OCI-LY3 (cell line): ENCODE measurements at regions not wholly inside any gene's neighbourhood (a gene's known extent, or its start where the extent isn't known, plus 50 kb on each side); places are given as distances from the start of the nearest gene placed in this dataset.

Experiments used
- EZH2phosphoT487 ChIP-seq: fragments of 200-600 bp; shearing (Covaris generic); IDR thresholded peaks from 2 replicates; pipeline ENCODE4 v1.6.1; 2018; ENCODE audit warnings: antibody characterized with exemption, mixed run types, low read depth
- TF ChIP-seq, protein P1 (sequence below): fragments of 200-600, 300-600 bp; sonication (generic); IDR thresholded peaks from 2 replicates; pipeline ENCODE4 v1.5.1; 2014; ENCODE audit warnings: antibody characterized with exemption, low read length, low read depth

- TF ChIP-seq, protein P1, sequence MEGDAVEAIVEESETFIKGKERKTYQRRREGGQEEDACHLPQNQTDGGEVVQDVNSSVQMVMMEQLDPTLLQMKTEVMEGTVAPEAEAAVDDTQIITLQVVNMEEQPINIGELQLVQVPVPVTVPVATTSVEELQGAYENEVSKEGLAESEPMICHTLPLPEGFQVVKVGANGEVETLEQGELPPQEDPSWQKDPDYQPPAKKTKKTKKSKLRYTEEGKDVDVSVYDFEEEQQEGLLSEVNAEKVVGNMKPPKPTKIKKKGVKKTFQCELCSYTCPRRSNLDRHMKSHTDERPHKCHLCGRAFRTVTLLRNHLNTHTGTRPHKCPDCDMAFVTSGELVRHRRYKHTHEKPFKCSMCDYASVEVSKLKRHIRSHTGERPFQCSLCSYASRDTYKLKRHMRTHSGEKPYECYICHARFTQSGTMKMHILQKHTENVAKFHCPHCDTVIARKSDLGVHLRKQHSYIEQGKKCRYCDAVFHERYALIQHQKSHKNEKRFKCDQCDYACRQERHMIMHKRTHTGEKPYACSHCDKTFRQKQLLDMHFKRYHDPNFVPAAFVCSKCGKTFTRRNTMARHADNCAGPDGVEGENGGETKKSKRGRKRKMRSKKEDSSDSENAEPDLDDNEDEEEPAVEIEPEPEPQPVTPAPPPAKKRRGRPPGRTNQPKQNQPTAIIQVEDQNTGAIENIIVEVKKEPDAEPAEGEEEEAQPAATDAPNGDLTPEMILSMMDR, result no peak
- no peak for TF ChIP-seq EZH2phosphoT487
Measured at GRCh38 chr6:139602577-139602976, 228.1 kb upstream of the CITED2 start.
